HG03432 (cell line): ENCODE measurements at regions not wholly inside any gene's neighbourhood (a gene's known extent, or its start where the extent isn't known, plus 50 kb on each side); places are given as distances from the start of the nearest gene placed in this dataset.

Source experiments
- ATAC-seq: cut with Tn5 transposase; IDR thresholded peaks from one replicate; pipeline ENCODE4 v1.9.1; 2021; ENCODE audit warnings: mild to moderate bottlenecking, moderate library complexity; ENCODE audit not compliant: unreplicated experiment

GRCh38 chr2:241942416-241943208, 73.1 kb downstream of the RTP5 start:
- ATAC-seq, result no peak

DNA sequence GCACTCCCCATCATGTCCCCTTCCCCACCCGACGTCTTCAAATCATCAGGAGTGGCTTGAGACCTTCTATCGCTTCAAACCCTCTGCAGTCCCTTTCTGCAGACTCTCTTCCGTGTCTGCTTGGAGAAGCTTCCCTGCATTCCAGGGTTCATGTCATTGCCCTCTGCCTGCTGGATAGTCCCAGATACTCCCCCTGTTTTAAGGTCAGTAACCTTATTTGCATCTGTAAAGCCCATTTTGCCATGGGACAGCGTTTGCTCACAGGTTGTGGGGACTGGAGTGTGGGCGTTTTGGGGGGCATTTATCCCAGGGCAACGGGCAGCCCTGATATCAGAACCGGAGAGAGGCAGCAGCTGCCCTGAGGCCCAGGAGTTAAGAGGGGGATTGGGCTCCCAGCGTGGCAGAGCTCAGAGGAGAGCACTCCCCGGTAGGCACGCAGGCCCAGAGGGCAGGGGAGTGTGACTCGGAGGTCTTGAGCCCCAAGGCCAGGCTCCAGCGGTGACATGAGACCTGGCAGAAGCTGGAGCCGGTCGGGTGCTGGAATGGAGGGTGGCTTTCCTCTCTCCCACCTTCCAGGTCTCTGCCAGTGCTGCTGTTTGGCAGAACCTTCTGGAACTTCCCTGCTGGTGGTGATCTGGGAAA, 73.8 kb downstream of the RTP5 start:
- no peak for ATAC-seq

- ATAC-seq, result no peak
These were observed 74.5 kb downstream of the RTP5 start for GRCh38 chr2:241943961-241944575.

DNA sequence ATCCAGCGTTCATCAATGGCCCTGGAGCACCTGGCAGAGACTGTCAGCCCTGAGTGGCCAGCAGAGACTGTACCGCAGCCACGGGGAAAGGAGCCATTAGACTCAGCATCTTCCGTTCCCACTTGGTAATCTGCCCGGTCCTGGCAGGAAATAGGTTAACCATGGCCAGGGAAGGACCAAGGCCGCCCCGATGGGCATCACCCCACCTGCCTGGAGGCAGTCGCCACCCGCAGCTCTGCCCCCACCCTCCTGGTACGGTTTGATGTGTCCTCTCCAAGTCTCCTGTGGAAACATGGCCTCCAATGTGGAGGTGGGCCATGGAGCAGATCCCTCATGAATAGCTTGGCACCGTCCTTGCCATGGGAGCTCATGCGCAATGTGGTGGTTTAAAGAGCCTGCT, 75.3 kb downstream of the RTP5 start:
- no peak for ATAC-seq

- ATAC-seq, result no peak
These were observed 75.8 kb downstream of the RTP5 start for GRCh38 chr2:241945311-241945710.

DNA sequence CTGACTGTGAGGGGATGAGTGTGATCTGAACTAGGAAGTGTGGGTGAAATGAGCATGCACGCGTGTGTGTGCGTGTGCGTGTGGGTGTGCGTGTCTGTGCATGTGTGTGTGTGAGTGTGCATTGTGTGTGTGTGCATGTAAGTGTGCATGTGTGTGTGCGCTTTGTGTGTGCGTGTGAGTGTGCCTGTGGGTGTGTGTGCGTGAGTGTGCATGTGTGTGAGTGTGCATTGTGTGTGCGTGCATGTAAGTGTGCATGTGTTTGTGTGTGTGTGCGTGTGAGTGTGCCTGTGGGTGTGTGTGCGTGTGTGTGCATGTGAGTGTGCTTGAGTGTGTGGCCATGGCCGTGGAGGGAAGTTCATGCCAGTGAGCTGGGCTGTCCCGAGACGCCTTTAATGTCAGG, 76.3 kb downstream of the RTP5 start:
- no peak for ATAC-seq

GRCh38 chr2:241946306-241947003, 76.9 kb downstream of the RTP5 start:
- no peak for ATAC-seq

DNA sequence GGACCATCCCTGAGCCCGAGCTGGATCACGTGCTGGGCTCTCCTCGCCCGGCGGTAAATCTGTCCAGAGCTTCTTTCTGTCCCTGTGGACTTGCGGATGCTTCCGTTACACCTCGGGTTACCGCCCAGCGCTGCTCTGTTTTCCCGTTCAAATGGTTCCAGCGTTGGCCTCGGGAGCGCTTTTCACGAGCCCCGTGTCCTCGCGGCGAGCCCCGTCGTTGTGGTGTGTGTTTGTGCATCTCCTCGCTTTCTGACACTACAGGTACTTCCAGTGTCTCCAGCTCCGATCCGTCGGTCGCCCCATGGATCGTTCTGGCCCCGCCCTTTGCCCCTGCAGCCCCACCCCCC, 77.4 kb downstream of the RTP5 start:
- no peak for ATAC-seq

- ATAC-seq, result no peak
These were observed 77.9 kb downstream of the RTP5 start for GRCh38 chr2:241947401-241947800.

- ATAC-seq, result no peak
These were observed 78.3 kb downstream of the RTP5 start for GRCh38 chr2:241947876-241948275.

DNA sequence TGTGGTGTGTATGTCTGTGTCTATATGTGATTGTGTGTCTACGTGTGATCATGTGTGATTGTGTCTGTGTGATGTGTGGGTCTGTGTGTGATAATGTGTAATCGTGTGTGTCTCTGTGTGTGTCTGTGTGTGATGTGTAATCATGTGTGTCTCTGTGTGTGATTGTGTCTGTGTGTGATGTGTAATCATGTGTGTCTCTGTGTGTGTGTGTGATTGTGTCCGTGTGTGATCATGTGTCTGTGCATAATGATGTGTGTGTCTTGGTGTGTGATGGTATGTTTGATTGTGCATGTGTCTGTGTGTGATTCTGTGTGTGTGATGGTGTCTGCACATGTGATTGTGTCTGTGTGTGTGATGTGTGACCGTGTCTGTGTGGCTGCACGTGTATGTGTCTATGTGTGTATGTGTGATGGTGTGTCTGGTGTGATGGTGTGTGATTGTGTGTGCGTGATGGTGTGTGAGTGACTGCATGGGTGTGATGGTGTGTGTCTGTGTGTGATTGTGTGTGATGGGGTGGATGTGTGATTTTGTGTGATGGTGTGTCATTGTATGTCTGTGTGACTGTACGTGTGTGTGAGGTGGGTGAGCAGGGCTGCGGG, 78.9 kb downstream of the RTP5 start:
- ATAC-seq, result no peak

DNA sequence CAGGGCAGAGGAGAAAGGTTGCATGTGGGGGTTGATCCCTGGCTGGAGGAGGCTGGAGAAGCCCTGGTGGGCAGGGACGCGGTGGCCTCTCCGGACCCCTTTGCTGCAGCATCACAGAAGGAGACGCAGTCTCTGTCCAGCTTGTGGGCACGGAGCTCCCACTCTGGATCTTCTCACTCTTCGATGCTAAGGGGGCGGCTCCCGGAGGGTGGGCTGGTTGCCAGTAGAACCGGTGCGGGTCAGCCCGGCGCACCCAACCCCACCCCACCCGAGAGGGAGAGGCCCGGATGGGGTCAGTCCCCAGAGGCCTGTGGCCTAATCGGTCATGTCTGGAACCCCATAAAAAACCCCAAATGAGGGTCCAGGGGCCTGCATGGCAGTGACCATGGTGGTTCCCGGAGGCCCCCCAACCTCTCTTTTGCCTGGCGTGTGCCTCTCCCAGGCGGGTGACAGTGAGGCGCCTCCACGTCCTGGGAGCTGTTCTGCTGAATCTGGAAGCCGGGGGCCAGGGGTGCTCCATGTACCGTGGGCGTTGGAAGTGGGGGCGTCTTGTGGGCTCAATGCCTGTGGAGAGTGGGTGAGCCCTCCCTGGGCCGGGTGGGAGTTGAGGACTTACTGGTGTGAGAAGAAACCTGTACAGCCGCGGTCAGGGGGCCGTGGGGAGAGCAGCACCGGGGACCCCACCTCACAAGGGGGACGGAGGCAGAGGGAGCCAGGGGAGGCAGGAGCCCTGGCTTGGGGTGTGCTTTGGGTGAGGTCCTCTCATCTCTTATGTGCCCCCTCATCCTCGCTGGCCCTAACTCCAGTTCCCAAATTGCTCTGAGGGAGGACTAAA, 79.6 kb downstream of the RTP5 start:
- no peak for ATAC-seq

GRCh38 chr2:241949736-241950412, 80.3 kb downstream of the RTP5 start:
- ATAC-seq, result no peak

DNA sequence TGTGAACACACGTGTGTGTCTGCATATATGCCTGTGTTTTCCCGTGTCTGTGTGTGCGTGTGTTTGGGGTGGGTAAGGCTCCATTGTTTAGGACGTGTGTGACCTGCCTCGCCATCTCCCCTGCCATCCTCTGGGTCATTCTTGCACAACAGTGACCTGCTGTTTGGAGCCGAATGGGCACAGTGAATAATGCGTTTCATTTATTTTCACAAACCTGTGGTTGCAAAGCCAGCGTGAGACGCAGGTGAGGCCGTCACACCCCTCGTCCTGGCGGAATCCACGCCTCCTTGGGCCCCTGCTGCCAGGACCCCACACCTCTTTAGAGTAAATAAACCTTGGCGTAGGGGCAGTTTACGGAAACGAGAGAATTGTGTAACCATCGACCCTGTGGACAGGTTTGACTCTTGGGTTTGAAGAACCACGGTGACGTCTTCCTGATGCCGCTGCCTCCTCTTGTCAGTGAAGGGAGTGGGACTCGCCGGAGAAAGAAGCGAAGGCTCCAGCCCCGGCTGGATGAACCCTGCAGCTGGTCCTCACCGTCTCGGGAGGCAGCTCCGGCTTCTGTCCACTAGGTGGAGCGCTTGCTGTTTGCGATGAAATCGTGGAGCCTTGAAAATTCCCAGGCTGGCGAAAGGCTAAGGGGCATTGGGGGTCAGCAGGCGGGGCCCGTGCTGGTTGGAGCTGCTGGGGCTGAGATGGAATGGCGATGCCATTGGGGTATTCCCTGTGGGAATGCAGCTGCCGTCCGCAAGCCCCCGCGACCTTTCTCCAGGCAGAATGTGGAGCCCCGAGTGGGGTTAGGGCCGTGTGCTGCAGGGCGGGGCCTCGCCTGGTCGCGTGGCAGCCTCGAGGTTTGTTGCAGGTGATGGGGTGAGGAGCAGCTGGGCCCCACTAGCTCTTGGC, 81.1 kb downstream of the RTP5 start:
- no peak for ATAC-seq

- no peak for ATAC-seq
These were observed 81.8 kb downstream of the RTP5 start for GRCh38 chr2:241951316-241951700.

- ATAC-seq, result no peak
These were observed 82.4 kb downstream of the RTP5 start for GRCh38 chr2:241951920-241952319.

- ATAC-seq, result no peak
These were observed 83.3 kb downstream of the RTP5 start for GRCh38 chr2:241952816-241953215.

DNA sequence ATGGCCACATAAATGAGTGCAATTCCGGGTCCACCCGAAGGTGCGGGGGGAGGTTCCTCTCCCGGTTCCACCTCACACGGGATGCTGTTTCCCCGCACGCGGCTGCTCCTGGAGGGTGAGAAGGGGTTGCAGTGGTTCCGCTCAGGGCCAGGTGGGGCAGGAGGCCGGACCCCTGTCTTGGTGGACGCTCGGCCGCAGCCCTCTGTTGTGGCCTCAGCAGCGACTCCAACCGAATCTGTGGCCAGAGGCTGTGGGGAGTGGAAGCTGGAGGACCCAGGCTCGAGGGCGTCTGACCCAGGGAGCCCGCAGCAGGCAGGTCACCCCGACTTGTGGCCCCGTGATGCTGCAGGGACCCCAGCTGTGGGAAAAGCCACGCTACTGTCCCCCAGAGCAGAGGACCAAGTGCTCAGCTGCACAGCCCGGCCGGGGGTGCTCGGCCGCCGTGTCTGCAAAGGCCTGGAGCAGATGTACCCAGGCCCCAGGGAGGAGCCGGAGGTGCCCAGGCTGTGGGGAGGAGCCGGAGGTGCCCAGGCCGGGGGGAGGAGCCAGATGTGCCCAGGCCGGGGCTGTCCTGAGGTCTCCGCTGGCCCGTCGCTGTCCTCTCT, 83.9 kb downstream of the RTP5 start:
- no peak for ATAC-seq
